Loucy (cell line): ENCODE measurements at regions not wholly inside any gene's neighbourhood (a gene's known extent, or its start where the extent isn't known, plus 50 kb on each side); places are given as distances from the start of the nearest gene placed in this dataset.

Experiments used
- CTCF ChIP-seq: fragments of 200-600 bp; sonication (generic); conservative IDR thresholded peaks from 2 replicates; pipeline ENCODE4 v1.5.1; 2014; ENCODE audit warnings: mild to moderate bottlenecking, antibody characterized with exemption, low read length
- EZH2phosphoT487 ChIP-seq: fragments of 200-600 bp; IDR thresholded peaks from 2 replicates; pipeline ENCODE4 v1.6.1; 2018; ENCODE audit warnings: antibody characterized with exemption, mild to moderate bottlenecking, moderate library complexity, borderline replicate concordance

- no peak for TF ChIP-seq CTCF
- TF ChIP-seq EZH2phosphoT487 = no peak
Measured at GRCh38 chr3:127350172-127351050, 62.6 kb upstream of the PRR20G start.
